Activated naive CD4-positive, alpha-beta T cell treated with anti-CD3 and anti-CD28 coated beads, Interleukin-2, amount 10 ng/mL, durations not matched to agents 7 days and 5 days (primary cell): ENCODE measurements at regions not wholly inside any gene's neighbourhood (a gene's known extent, or its start where the extent isn't known, plus 50 kb on each side); places are given as distances from the start of the nearest gene placed in this dataset.
"Not testable (repeated sequence)": the region's sequence is repeated elsewhere in the genome, so short reads cannot be mapped to it uniquely, and the experiment has no call there.

Experiments
- CTCF ChIA-PET: fragments of 350-600 bp; sonication (Branson Sonifier 250); formaldehyde crosslinking; loops from one replicate; lab custom pipeline; 2021; ENCODE audit warnings: antibody characterized with exemption; lab: Charles Lee
- DNase-seq: peaks from one replicate; pipeline ENCODE4 v3.0.0-alpha.2; 2020
- H3K27ac Mint-ChIP-seq: one replicate; pipeline ENCODE4 v1.8.0; 2021; ENCODE audit warnings: mild to moderate bottlenecking, moderate library complexity, mixed read lengths
- H3K27me3 Mint-ChIP-seq: one replicate; pipeline ENCODE4 v1.8.0; 2021; ENCODE audit warnings: mild to moderate bottlenecking, mixed read lengths
- H3K36me3 Mint-ChIP-seq: one replicate; pipeline ENCODE4 v1.8.0; 2021; ENCODE audit warnings: mixed read lengths
- H3K4me1 Mint-ChIP-seq: one replicate; pipeline ENCODE4 v1.8.0; 2021; ENCODE audit warnings: mixed read lengths
- H3K4me3 Mint-ChIP-seq: one replicate; pipeline ENCODE4 v1.8.0; 2021; ENCODE audit warnings: mild to moderate bottlenecking, moderate library complexity, mixed read lengths
- H3K9me3 Mint-ChIP-seq: one replicate; pipeline ENCODE4 v1.8.0; 2021; ENCODE audit warnings: mixed read lengths

DNA sequence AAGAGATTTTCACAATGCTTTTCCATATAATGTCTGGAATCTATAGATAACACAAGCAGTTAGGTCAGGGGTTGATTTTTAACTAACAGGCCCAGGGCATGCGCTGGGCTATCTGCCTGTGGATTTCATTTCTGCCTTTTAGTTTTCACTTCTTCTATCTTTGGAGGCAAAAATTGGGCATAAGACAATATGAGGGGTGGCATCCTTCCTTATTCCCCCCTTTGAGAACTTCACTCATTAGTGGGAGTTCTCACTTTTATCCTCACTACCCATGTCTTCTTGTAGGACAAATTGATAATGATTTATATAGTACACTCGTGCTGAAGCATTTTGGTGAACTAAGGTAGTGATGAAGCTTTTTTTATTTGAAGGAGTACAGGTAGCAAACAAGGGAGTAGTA lies 2155.5 kb downstream of the TP53TG3F start:
- DNase-seq, H3K4me1 Mint-ChIP-seq, CTCF ChIA-PET, H3K36me3 Mint-ChIP-seq, H3K4me3 Mint-ChIP-seq, H3K27me3 Mint-ChIP-seq, H3K27ac Mint-ChIP-seq: not testable (repeated sequence)
- peaks cover 29% of the 10 kb centered on the region for H3K9me3 Mint-ChIP-seq

DNA sequence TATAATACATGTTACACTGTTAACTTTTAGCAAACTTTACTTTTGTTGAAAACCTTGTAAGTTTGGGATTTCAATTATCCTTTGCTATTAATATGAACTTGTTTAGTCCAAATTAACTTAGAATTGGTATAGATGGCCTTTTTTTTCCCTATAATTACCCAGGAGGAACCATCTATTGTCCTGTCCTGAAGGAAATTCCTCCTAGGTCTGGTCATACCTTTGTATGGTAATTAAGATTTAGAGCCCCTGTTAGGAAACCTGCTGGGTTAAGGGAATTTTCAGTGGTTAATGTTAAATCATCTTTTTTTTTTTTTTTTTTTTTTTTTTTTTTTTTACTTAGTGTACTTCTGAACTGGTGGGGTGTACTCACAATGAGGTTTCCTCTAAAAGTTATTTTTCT lies 2159.8 kb downstream of the TP53TG3F start:
- H3K36me3 Mint-ChIP-seq, DNase-seq, H3K27ac Mint-ChIP-seq, H3K4me3 Mint-ChIP-seq, CTCF ChIA-PET, H3K4me1 Mint-ChIP-seq, H3K27me3 Mint-ChIP-seq: not testable (repeated sequence)
- peaks cover 43% of the 10 kb centered on the region for H3K9me3 Mint-ChIP-seq

DNA sequence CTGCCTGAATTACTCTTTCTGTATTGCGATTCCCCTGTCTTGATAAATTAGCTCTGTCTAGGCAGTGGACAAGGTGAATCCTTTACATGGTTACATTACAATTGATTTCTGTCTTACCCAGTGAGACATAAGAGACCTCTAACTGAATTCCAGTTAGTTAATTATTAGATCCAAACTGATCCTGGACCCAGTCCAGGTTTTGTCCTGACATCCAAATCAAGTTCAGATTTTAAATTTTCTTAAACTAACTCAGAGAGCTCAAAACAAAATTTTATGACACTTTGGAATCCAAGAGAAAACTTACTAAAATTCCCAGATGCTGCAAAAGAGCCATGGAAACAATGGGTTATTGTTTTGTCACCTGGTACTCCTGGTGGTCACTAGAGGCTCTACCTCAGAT lies 2166.6 kb downstream of the TP53TG3F start:
- H3K4me1 Mint-ChIP-seq: no peaks in the 10 kb centered on the region
- H3K27ac Mint-ChIP-seq: no peak overlapping the region
- CTCF ChIA-PET: no interaction called here
- no peaks in the 10 kb centered on the region for H3K27me3 Mint-ChIP-seq
- peaks cover 15% of the 10 kb centered on the region for H3K9me3 Mint-ChIP-seq
- no peak for DNase-seq
- H3K36me3 Mint-ChIP-seq: no peaks in the 10 kb centered on the region
- H3K4me3 Mint-ChIP-seq: no peak overlapping the region

DNA sequence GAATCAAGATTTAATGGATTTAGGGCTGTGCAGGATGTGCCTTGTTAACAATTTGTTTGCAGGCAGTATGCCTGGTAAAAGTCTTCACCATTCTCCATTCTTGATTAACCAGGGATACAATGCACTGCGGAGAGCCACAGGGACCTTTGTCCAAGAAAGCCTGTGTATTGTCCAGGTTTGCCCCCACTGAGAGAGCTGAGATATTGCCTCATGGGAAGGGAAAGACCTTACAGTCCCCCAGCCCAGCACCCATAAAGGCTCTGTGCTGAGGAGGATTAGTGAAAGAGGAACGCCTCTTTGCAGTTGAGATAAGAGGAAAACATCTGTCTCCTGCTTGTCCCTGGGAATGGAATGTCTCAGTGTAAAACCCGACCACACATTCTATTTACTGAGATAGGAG lies 2169.6 kb downstream of the TP53TG3F start:
- Mint-ChIP-seq H3K9me3 (peaks cover 17% of the 10 kb centered on the region), H3K4me1 (no peaks in the 10 kb centered on the region), H3K36me3 (no peaks in the 10 kb centered on the region), H3K27ac (no peak overlapping the region), H3K4me3 (no peak overlapping the region), H3K27me3 (no peaks in the 10 kb centered on the region)
- DNase-seq: no peak
- CTCF ChIA-PET: no interaction called here

DNA sequence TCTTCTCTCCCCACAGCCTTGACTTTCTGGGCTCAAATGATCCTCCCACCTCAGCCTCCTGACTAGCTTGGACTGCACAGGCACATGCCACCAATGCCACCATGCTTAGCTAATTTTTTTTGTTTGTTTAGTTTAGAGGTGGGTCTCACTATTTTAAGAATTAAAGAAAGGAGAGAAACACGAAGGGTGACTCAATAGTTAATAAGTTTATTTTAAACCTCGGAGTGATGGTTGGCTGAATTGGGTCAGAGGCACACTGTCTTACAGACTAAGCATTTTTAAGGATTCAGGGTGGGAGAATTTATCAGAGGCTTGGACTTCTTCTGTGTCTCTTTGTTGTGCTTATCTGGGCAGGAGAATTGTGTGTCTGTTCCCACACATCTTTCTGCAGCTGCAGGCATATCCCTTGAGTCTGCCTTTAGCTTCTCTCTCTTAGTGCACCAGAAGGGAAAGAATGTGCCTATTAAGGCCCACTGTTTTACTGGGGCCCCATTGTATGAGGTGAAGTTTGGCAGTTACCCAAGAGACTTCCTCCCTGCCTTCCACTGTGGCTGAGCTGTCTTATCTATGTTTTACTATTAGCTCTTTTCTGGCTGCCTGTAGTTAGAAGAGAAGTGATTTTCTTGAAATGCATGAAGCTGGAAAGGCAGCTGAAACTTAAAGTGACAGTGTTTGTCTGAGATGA lies 2172.0 kb downstream of the TP53TG3F start:
- no peak for DNase-seq
- Mint-ChIP-seq H3K27me3 (no peaks in the 10 kb centered on the region), H3K4me1 (no peaks in the 10 kb centered on the region), H3K27ac (no peak overlapping the region), H3K36me3 (no peaks in the 10 kb centered on the region), H3K4me3 (no peak overlapping the region), H3K9me3 (peaks cover 11% of the 10 kb centered on the region)
- CTCF ChIA-PET: no interaction called here

DNA sequence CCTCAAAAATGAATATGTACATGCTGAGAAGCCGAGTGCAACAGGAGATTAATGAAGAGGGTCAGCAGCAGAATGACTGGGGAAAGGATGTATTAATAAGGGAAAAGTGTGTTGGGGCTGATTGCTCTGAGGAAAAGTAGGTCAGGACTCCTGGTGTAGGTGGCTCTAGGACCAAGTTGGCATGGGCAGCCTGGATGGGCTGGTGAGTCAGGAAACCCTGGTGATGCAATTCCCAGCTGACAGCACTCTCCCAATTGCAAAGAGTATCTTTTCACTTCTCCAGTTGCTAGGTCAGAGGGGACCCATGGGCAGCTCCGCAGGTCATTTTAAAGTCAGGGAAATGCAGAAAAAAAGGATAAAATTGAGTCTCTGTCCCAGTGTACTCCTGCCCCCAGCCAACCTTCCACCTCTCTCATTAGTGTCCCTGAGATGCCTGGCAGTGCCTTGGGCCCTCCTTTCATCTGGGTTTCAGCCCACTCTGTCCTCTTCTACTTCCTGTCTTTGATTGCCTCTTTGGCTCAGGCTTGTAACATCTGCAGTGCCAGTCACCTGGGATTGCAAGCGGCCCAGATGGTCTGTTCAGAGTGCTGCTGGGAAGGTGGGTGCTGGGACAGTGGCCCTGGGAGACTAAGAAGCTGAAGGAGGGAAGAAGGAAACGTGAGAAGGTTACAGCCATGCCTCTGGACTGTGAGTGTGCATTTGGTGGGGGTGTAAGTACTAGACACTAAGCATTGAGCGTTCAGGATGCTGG lies 2177.2 kb downstream of the TP53TG3F start:
- CTCF ChIA-PET: no interaction called here
- Mint-ChIP-seq H3K36me3 (no peaks in the 10 kb centered on the region), H3K4me1 (no peaks in the 10 kb centered on the region), H3K27me3 (no peaks in the 10 kb centered on the region), H3K9me3 (peaks cover 15% of the 10 kb centered on the region), H3K27ac (no peak overlapping the region), H3K4me3 (no peak overlapping the region)
- no peak for DNase-seq

DNA sequence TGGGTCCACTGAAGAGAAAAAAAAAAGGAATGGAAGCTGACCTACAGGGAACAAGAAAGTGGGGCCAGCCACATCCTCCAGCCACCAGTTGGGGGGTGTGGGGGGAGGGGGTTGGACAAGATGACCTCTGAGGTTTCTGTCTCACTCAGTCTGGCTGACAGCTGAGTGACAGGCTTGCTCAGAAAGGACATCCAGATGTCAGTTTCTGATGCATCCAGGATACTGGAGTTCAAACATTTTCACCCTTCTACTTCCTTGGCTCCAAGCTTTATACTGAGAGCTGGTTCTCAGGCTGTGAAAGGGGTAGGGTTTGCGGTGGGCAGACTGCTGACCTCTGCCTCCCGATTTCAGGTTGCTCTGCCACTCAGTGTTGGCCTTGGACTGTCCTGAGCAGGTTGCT lies 2178.3 kb downstream of the TP53TG3F start:
- Mint-ChIP-seq H3K27me3 (no peaks in the 10 kb centered on the region), H3K4me1 (no peaks in the 10 kb centered on the region), H3K36me3 (no peaks in the 10 kb centered on the region), H3K9me3 (peaks cover 21% of the 10 kb centered on the region), H3K27ac (no peak overlapping the region), H3K4me3 (no peak overlapping the region)
- CTCF ChIA-PET: no interaction called here
- DNase-seq: no peak

DNA sequence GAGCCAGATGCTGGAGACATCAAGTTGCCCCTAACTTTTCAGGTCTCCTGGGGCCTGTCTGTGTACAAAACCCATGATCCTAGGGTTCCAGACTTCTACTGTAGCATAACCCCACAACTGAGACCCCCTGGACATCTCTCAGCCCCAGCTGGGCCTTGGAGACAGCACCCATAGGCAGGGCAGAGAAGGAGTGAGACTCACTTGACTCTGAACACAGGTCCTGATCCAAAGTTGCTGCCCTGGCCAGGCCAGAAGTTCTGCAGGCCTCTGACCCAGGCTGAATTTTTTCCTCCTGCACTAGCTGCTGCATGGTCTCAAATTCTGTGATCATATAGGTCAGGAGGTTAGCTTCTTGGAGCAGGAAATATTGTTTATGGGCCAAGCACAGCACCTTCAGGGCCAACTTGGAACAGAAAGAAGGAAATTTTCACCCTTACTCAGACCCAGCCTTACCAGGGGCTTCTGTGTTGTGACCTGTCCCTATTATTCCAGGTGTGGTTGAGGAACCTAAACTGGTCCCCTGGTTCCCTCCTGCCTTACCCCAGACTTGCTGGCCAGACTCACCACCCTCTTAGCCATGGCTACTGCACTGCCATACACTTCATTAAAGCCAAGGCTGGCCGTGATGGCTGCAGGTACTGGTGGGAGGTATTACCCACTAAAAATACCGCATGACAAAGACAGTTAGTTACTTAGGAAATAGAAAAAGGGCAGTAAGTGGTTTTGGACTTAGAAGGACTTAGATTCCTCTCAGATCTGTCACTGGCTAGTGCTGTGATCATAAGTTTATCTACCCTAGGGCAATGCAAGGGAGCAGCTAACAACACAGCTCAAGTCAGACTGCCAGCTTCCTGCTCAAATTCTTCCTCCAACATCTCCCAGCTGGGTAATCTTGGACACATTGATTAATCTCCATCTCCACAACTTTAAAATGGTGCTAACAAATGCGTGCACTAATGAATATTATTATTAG lies 2180.1 kb downstream of the TP53TG3F start:
- DNase-seq: no peak
- H3K4me3 Mint-ChIP-seq: no peak overlapping the region
- H3K36me3 Mint-ChIP-seq: no peaks in the 10 kb centered on the region
- no peaks in the 10 kb centered on the region for H3K27me3 Mint-ChIP-seq
- peaks cover 27% of the 10 kb centered on the region for H3K9me3 Mint-ChIP-seq
- no peaks in the 10 kb centered on the region for H3K4me1 Mint-ChIP-seq
- CTCF ChIA-PET: no interaction called here
- no peak overlapping the region for H3K27ac Mint-ChIP-seq

DNA sequence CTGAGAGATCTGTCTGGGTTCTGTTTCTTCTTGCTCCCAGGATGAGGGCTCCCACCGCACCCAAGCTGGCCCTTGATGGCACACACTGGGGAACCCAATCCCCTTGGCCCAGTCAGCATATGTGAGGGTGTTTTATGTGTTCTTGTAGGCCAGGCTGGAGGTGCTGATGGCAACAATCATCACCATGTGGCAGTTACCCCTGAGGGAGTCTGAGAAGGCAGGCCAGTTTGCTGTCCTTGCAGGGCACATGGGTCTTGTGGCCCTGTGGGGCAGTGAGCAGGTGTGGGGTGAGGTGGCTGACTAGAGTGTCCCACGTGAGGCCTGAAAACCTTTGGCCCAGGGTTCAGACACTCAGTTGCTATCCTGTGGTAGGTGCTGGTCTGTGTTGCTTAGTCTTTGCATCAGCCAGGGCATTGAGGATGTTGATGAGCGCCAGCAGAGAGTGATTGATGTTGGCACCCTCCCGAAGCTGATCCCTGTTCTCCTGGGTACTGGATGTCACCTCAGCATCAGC lies 2183.0 kb downstream of the TP53TG3F start:
- H3K27ac Mint-ChIP-seq: no peak overlapping the region
- peaks cover 31% of the 10 kb centered on the region for H3K9me3 Mint-ChIP-seq
- H3K27me3 Mint-ChIP-seq: no peaks in the 10 kb centered on the region
- no peaks in the 10 kb centered on the region for H3K4me1 Mint-ChIP-seq
- CTCF ChIA-PET: no interaction called here
- H3K36me3 Mint-ChIP-seq: no peaks in the 10 kb centered on the region
- DNase-seq: no peak
- H3K4me3 Mint-ChIP-seq: no peak overlapping the region

DNA sequence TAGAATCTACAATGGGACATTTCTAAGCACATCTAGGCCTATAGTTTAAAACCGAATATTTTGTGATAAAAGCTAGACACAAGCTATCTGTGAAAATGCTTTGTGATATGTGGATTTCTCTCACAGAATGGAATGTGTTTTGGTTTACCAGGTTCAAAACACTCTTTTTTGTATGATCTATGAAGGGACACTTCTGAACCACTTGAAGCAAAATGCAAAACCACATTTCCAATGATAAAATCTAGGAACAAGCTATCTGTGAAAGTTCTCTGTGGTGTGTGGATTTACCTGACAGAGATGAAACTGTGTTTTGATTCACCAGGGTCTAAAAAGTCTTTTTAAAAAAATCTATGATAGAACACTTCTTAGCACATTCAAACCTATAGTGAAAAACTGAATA lies 2192.4 kb downstream of the TP53TG3F start:
- no peaks in the 10 kb centered on the region for H3K27me3 Mint-ChIP-seq
- CTCF ChIA-PET: no interaction called here
- no peaks in the 10 kb centered on the region for H3K4me1 Mint-ChIP-seq
- no peaks in the 10 kb centered on the region for H3K36me3 Mint-ChIP-seq
- no peak overlapping the region for H3K27ac Mint-ChIP-seq
- no peak overlapping the region for H3K4me3 Mint-ChIP-seq
- no peak for DNase-seq
- peaks cover 2% of the 10 kb centered on the region for H3K9me3 Mint-ChIP-seq

DNA sequence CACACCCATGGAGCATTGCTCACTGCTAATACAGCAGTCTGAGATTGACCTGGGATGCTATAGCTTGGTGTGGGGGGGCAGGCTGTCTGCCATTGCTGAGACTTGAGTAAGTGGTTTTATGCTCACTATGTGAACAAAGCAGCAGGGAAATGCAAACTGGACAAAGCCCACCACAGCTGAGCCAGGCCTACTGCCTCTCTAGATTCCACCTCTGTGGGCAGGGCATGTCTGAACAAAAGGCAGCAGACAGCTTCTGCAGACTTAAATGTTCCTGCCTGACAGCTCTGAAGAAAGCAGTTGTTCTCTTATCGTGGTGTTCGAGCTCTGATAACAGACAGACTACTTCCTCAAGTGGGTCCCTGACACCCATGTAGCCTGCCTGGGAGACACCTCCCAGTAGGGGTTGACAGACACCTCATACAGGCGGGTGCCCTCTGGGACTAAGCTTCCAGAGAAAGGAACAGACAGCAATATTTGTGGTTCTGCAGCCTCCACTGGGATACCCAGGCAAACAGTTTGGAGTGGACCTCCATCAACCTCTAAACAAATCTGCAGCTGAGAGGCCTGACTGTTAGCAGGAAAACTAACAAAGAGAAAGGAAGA lies 2204.8 kb downstream of the TP53TG3F start:
- Mint-ChIP-seq H3K9me3 (peaks cover 37% of the 10 kb centered on the region), H3K27ac (no peak overlapping the region), H3K36me3 (no peaks in the 10 kb centered on the region), H3K4me3 (no peak overlapping the region), H3K27me3 (no peaks in the 10 kb centered on the region), H3K4me1 (no peaks in the 10 kb centered on the region)
- CTCF ChIA-PET: no interaction called here
- no peak for DNase-seq

DNA sequence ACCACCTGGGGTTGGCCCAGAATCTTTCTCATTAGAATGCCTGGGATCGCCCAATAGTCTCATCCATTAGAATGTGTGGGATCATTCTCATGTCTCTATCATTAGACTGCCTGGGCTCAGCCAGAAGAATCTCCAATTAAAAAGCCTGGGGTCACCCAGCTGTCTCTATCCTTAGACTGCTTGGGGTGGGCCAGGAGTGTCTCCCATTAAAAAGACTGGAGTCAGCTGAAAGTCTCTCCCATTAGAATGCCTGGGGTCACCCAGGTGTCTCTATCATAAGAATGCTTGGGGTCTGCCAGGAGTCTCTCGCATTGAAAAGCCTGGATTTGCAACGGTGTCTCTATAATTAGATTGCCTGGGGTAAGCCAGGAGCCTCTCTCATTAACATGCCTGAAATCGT lies 2225.7 kb downstream of the TP53TG3F start:
- H3K9me3 Mint-ChIP-seq: peaks cover 47% of the 10 kb centered on the region
- H3K27me3 Mint-ChIP-seq: no peaks in the 10 kb centered on the region
- H3K36me3 Mint-ChIP-seq: no peaks in the 10 kb centered on the region
- no peak for DNase-seq
- no peak overlapping the region for H3K4me3 Mint-ChIP-seq
- H3K4me1 Mint-ChIP-seq: no peaks in the 10 kb centered on the region
- H3K27ac Mint-ChIP-seq: no peak overlapping the region
- CTCF ChIA-PET: no interaction called here

DNA sequence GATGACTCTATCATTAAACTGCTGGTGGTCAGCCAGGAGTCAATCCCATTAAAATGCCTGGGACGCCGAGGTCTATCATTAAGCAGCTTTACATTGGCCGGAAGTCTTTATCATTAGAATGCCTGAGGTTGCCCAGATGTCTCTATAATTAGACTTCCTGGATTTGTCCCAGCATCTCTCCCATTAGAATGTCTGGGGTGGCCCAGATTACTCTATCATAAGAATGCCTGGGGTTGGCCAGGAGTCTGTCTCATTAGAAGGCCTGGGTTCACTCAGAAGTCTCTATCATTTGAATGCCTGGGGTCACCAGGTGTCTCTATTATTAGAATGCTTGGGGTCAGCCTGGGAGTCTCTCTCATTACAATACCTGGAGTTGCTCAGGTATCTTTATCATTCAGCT lies 2227.2 kb downstream of the TP53TG3F start:
- CTCF ChIA-PET: no interaction called here
- H3K27ac Mint-ChIP-seq: no peak overlapping the region
- H3K36me3 Mint-ChIP-seq: no peaks in the 10 kb centered on the region

DNA sequence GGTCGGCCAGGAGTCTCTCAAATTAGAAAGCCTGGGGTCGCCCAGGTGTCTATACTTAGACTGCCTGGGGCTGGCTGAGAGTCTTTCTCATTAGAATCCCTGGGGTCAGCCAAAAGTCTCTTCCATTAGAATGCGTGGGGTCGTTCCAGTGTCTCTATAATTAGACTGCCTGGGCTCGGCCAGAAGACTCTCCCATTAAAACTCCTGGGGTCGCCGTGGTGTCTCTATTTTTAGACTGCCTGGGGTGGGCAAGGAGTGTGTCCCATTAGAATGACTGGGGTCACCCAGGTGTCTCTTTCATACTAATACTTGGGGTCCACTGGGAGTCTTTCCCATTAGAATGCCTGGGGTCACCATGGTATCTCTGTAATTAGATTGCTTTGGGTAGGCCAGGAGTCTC lies 2227.7 kb downstream of the TP53TG3F start:
- DNase-seq: no peak
- H3K27me3 Mint-ChIP-seq: no peaks in the 10 kb centered on the region
- H3K4me1 Mint-ChIP-seq: no peaks in the 10 kb centered on the region
- CTCF ChIA-PET: no interaction called here
- H3K9me3 Mint-ChIP-seq: peaks cover 65% of the 10 kb centered on the region
- no peak overlapping the region for H3K4me3 Mint-ChIP-seq
- no peaks in the 10 kb centered on the region for H3K36me3 Mint-ChIP-seq
- no peak overlapping the region for H3K27ac Mint-ChIP-seq

More for the DNA sequence above, 2227.2 kb downstream of the TP53TG3F start:
- DNase-seq: no peak
- H3K9me3 Mint-ChIP-seq: peaks cover 62% of the 10 kb centered on the region
- H3K27me3 Mint-ChIP-seq: no peaks in the 10 kb centered on the region
- no peaks in the 10 kb centered on the region for H3K4me1 Mint-ChIP-seq
- no peak overlapping the region for H3K4me3 Mint-ChIP-seq
